Parathyroid adenoma (tissue), 2 donors: ENCODE measurements at regions not wholly inside any gene's neighbourhood (a gene's known extent, or its start where the extent isn't known, plus 50 kb on each side); places are given as distances from the start of the nearest gene placed in this dataset.

Source experiments
- H2AFZ ChIP-seq: fragments of 300-600 bp; sonication (generic); one replicate; pipeline ENCODE4 v1.7.0; 2017; ENCODE audit warnings: antibody characterized with exemption, mild to moderate bottlenecking
- H3K27ac ChIP-seq: fragments of 300-600 bp; sonication (generic); one replicate; pipeline ENCODE4 v1.7.0; 2017
- H3K27me3 ChIP-seq: fragments of 300-600 bp; sonication (generic); one replicate; pipeline ENCODE4 v1.7.0; 2017; ENCODE audit warnings: low read length; ENCODE audit not compliant: control insufficient read depth, insufficient read depth
- H3K36me3 ChIP-seq: fragments of 300-600 bp; sonication (generic); one replicate; pipeline ENCODE4 v1.7.0; 2017; ENCODE audit warnings: low read length; ENCODE audit not compliant: control insufficient read depth, insufficient read depth
- H3K4me1 ChIP-seq: fragments of 300-600 bp; sonication (generic); one replicate; pipeline ENCODE4 v1.7.0; 2017; ENCODE audit warnings: control low read depth
- H3K4me2 ChIP-seq: fragments of 300-600 bp; sonication (generic); one replicate; pipeline ENCODE4 v1.7.0; 2017; ENCODE audit warnings: low read length
- H3K4me3 ChIP-seq: fragments of 300-600 bp; sonication (generic); one replicate; pipeline ENCODE4 v1.7.0; 2017; ENCODE audit warnings: low read depth, low read length
- H3K79me2 ChIP-seq: fragments of 300-600 bp; sonication (generic); one replicate; pipeline ENCODE4 v1.7.0; 2017; ENCODE audit warnings: control low read depth
- H3K9ac ChIP-seq: fragments of 300-600 bp; sonication (generic); one replicate; pipeline ENCODE4 v1.7.0; 2017; ENCODE audit warnings: mild to moderate bottlenecking
- H3K9me3 ChIP-seq: fragments of 300-600 bp; sonication (generic); one replicate; pipeline ENCODE4 v1.7.0; 2017; ENCODE audit warnings: low read length; ENCODE audit not compliant: control insufficient read depth
- TF ChIP-seq, protein P1 (sequence below): fragments of 300-600 bp; sonication (generic); IDR thresholded peaks from one replicate; pipeline ENCODE4 v1.7.0; 2017; ENCODE audit warnings: antibody characterized with exemption, mild to moderate bottlenecking
- donor health status: primary hyperparathyroidism.

DNA sequence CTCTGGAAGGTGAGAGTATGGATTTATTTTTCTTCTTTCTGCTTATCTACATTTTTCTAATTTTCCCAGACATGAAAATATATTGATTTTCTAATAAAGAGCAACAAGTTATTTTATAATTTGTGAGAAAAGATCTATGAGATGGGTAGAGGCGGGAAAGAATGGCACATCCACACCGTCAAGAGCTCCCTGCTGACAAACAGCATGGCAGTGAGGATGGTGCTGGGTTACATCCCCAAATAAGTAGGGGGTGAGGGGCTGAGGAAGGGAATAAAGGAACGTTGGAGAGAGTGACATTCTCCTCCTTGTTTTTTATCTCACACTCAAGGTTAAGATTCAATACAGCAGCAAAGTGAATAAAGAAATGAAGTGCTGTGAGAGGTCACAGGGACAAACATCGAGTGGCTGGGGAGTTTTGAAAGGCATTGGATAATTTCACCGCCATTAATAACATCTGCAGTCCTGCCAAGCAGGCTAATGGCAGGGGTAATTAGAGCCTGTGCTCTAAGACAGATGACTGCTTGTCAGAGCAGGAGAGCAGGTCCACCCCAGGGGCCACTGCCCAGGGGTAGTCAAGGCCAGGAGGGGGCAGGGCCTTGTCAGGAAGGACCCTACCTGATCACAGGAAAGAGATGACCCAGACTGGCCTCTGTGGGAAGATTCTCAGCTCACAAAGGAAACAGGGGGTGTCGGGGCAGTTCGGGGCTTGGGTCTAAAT is 323.8 kb downstream of the FBXW7 start:
- Histone ChIP-seq H3K4me1 (no peaks in the 10 kb centered on the region), H3K4me2 (no peak overlapping the region), H3K36me3 (no peaks in the 10 kb centered on the region), H2AFZ (no peak overlapping the region), H3K27me3 (no peaks in the 10 kb centered on the region), H3K27ac (no peak overlapping the region), H3K4me3 (no peak overlapping the region), H3K9me3 (peaks cover 5% of the 10 kb centered on the region), H3K79me2 (no peaks in the 10 kb centered on the region), H3K9ac (no peak overlapping the region)
- TF ChIP-seq, protein P1, sequence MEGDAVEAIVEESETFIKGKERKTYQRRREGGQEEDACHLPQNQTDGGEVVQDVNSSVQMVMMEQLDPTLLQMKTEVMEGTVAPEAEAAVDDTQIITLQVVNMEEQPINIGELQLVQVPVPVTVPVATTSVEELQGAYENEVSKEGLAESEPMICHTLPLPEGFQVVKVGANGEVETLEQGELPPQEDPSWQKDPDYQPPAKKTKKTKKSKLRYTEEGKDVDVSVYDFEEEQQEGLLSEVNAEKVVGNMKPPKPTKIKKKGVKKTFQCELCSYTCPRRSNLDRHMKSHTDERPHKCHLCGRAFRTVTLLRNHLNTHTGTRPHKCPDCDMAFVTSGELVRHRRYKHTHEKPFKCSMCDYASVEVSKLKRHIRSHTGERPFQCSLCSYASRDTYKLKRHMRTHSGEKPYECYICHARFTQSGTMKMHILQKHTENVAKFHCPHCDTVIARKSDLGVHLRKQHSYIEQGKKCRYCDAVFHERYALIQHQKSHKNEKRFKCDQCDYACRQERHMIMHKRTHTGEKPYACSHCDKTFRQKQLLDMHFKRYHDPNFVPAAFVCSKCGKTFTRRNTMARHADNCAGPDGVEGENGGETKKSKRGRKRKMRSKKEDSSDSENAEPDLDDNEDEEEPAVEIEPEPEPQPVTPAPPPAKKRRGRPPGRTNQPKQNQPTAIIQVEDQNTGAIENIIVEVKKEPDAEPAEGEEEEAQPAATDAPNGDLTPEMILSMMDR, result no peak

DNA sequence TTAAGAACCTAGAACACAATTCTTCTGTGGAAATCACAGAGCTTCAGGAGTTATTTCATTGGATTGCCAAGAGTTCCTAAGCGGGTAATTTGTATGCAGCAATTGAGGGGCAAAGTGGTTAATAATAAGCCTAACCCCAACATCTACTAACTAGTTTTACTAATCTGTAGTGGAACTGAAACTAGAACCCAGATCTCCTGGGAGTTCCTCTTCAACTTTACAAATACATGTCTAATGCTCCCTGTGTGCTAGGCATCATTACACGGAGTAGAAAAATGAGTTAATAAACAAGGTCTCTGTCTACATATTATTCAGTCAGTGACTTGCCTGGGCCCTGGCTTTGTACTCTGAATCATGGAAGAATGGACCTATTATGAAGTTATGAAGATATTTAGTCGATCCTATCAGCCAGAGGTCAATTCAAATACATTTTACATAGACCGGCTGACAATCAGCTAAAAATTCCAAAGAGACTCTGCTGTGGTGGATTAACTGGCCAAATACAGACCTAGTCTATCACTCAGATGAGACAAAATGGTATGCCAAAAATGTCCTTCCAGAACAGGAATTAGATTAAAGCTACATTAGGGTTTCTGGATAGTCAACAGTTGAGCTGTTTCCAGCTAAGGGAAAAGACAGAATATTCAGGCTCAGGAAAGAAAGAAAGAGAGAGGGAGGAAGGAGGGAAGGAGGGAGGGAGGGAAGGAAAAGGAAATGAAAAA is 326.0 kb downstream of the FBXW7 start:
- Histone ChIP-seq H2AFZ (no peak overlapping the region), H3K4me3 (no peak overlapping the region), H3K36me3 (no peaks in the 10 kb centered on the region), H3K4me1 (no peaks in the 10 kb centered on the region), H3K9me3 (no peaks in the 10 kb centered on the region), H3K27ac (no peak overlapping the region), H3K79me2 (no peaks in the 10 kb centered on the region), H3K9ac (no peak overlapping the region), H3K4me2 (no peak overlapping the region), H3K27me3 (no peaks in the 10 kb centered on the region)
- TF ChIP-seq, protein P1, result no peak

DNA sequence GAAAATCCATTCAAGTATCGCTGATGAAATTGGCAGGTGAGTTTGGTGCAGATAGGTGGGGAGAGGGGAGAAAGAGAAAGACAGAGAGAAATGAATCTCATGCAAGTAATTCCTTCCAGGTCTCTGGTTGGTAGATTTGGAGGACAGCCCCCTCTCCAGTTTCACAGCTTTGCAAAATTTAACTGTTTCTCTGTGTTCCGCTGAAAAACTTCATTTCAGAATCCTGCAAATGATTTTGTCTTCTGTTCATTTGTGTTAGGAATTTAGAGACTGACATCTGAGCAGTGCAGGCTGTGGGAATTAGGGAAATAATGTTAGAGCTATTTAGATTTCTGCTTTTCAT is 328.5 kb downstream of the FBXW7 start:
- no peak overlapping the region for H3K27ac ChIP-seq
- no peaks in the 10 kb centered on the region for H3K79me2 ChIP-seq
- no peaks in the 10 kb centered on the region for H3K27me3 ChIP-seq
- TF ChIP-seq, protein P1, result no peak
- H3K9me3 ChIP-seq, result no peaks in the 10 kb centered on the region
- no peak overlapping the region for H3K4me2 ChIP-seq
- no peak overlapping the region for H3K4me3 ChIP-seq
- no peak overlapping the region for H3K9ac ChIP-seq
- H2AFZ ChIP-seq, result no peak overlapping the region
- H3K4me1 ChIP-seq, result no peaks in the 10 kb centered on the region
- H3K36me3 ChIP-seq, result no peaks in the 10 kb centered on the region

DNA sequence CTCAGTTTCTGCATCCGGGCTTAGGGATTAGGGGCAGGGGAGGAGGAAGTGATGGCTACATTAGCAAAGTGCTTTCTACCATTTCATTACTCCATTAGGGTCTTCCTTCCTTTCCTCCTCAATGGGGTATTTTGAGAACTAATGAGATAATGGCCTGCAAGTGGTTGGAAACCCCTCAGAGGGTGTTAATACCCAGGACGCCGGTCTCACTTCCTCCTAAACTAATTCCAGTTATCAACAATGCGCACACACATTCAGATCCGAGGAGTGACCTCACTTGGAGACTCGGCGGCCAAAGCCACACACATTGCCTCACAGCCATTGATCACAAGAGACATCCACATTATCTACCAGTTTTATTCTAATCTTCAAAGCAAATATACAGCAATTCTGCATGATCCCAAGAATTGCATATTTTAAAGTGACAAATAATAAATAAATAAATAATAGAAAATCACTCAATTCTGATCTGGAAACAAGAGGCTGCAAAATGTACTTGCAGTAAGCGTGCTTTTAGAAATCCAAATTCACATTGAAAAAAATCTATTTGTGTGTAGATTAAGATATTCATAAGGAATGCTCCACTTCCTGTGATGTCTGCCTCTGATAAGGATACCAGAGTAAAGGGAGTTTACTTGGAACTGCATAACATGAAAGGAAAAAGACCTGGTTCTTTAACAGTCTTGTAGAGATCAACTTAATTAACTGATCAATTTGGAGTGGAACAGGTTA is 329.1 kb downstream of the FBXW7 start:
- Histone ChIP-seq H3K4me3 (no peak overlapping the region), H3K27ac (no peak overlapping the region), H3K4me1 (no peaks in the 10 kb centered on the region), H2AFZ (no peak overlapping the region), H3K36me3 (no peaks in the 10 kb centered on the region), H3K4me2 (no peak overlapping the region), H3K79me2 (no peaks in the 10 kb centered on the region), H3K9me3 (no peaks in the 10 kb centered on the region), H3K27me3 (no peaks in the 10 kb centered on the region), H3K9ac (no peak overlapping the region)
- TF ChIP-seq, protein P1, result no peak
